Left renal cortex interstitium (tissue), 4 donors: ENCODE measurements at regions not wholly inside any gene's neighbourhood (a gene's known extent, or its start where the extent isn't known, plus 50 kb on each side); places are given as distances from the start of the nearest gene placed in this dataset.
A peak's percentile ranks its signal among the peaks of the same experiment; 100 is the strongest.

Experiments used
- DNase-seq, 4 donors: peaks; one replicate each; pipeline ENCODE4 v3.0.0-alpha.2; 2013; ENCODE audit warnings: low read depth in 4 of 4, low spot score in 2 of 4, missing footprints in 1 of 4

GRCh38 chr5:9932770-9933169, 302.6 kb upstream of the TAS2R1 start:
- no peak for DNase-seq

DNA sequence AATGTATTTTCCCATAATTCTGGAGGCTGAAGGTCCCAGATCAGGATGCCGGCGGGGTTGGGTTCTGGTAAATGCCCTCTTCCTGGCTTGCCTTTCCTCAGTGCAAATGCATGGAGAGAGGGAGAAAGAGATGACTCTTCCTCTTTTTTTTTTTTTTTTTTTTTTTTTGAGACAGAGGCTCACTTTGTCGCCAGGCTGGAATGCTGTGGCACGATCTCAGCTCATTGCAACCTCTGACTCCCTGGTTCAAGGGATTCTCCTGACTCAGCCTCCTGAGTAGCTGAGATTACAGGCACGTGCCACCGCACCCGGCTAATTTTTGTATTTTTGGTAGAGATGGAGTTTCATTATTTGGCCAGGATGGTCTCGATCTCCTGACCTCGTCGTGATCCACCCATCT, 300.0 kb upstream of the TAS2R1 start:
- no peak for DNase-seq

- no peak for DNase-seq
These were observed 298.2 kb upstream of the TAS2R1 start for GRCh38 chr5:9928326-9928725.

DNA sequence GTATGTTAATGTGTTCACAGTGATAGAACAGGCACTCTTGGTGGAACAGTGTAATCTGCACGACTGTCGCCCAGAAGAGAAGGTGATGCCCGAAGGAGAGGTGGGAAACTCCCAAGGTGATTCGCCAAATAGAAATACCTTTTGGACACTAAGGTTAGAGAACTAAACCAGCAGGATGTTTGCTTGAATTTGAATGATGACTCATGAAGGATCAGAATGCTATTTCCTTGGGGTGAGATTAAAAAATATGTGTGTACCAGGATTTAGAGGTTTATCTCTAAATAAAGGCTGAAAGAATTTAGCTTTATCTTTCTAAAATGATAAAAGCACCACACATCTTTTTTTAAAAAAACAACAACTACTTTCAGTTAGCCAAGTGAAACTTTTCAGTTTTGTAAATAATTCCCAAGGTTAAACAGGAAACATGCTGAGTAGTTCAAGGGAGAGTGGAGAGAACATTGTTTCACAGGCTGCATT, 297.4 kb upstream of the TAS2R1 start:
- no peak for DNase-seq

- DNase-seq = no peak
These were observed 297.0 kb upstream of the TAS2R1 start for GRCh38 chr5:9927106-9927505.

- DNase-seq = no peak
These were observed 294.5 kb upstream of the TAS2R1 start for GRCh38 chr5:9924614-9925013.

- DNase-seq = no peak
These were observed 292.6 kb upstream of the TAS2R1 start for GRCh38 chr5:9922719-9923118.

- no peak for DNase-seq
These were observed 290.5 kb upstream of the TAS2R1 start for GRCh38 chr5:9920697-9921096.

DNA sequence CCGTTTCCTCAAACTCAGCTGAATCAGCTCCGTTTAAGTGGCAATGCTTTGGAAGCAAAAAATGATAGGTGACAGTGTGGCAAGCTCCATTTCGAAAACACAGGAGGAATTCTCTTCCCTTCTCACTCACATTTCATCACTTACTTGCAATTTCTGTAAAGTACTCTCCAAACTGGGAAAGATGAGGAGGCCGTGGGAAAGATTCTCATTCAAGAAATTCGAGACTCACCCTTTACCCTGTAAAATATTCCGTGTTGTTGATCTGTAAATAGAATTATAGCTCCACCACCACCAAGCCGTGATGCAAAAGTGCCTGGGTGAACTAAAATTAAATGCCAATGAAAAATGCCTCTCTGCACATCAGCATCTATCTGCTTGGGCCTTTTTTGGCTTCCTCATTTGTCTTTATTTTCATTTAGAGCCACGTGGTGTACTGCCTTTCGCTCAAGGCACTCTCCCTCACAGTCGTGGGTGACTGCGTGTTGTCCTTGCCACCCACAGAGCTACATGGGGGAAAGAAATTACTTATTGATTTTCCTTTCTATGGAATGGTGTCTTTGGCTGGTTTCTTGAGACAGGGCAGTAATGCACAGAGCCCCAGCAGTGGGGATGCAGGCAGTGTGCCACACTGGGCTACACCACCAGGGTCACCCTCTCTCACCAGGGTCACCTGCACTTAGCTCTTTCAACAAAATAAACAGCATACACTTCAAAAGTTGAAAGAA, 289.3 kb upstream of the TAS2R1 start:
- no peak for DNase-seq

DNA sequence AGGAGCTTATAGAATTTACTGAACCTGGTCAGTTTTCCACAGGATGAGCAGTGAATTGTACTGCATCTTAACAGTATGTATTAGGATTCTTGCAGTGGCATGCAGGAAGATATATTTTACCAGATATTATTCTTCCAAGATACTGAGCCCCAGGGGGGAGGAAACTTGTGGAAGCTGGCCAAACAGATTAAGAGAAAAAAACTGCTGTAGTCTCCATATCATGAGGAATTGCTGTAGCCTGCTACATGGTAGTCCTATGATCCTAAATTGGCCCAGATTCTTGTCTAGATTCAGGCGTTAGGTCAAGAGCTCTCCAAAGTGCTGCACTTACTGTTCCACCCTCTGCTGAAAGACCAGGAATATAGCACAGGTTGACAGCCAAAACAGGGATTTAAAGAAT, 275.5 kb upstream of the TAS2R1 start:
- DNase-seq = no peak

GRCh38 chr5:9903801-9904200, 273.6 kb upstream of the TAS2R1 start:
- DNase-seq = no peak

DNA sequence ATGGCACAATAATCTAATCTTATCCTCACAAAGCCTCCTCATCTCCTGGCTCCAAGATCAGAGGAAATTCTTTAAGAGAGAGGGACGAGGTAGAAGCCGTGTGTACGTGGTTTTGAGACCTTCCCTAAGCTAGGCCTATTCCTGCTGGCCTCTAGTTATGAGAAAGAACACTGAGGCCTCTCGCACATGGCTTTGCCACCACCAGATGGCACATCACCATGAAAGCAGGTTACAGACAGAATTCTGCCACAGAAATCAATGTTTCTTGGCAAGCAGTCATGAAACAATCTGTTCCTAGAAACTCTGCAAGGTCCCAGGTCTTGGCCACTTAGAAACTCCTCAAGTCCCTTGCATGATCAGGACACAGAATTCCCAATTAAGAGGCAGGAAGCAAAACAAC, 268.2 kb upstream of the TAS2R1 start:
- DNase-seq = peak in 1 of 4 donors; percentile 15

GRCh38 chr5:9895302-9895645, 265.1 kb upstream of the TAS2R1 start:
- no peak for DNase-seq

GRCh38 chr5:9894571-9895301, 264.6 kb upstream of the TAS2R1 start:
- no peak for DNase-seq

- DNase-seq = no peak
These were observed 262.5 kb upstream of the TAS2R1 start for GRCh38 chr5:9892696-9893095.

DNA sequence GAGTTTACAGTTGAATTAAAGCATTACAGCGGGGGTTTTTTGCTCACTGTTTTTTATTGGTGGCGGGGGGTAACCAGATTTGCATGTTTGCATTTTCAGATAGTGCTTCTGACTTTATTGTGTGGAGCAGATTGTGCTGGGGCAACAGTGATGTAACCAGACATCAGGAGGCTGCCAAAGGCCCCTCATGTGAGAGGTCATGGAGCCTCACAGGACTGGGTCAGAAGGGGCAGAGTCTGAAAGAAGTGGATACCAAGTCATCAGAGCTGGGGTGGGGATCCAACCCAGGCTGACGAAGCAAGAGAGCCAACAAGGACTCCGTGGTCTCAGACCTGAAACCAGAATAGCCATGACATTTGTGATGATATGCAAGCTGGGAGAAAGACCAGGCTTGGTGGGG, 259.4 kb upstream of the TAS2R1 start:
- DNase-seq = no peak

DNA sequence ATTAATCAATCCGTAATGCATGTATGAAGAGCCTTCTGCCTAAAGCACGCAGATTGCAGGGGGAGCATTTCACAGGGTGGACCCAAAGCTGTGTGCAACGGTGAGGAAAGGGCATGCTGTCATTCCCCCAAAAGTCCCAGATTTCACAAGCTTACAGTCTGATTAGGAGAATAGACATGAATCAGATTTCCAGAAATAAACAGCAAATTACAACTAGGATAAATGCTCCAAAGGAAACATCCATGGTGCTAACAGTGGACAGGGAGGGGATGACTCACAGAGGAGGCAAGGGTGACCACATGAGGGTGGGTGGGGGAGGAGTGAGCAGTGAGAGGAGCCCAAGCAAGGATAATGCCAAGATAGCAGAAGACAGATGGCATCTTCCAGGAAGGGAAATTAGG, 258.4 kb upstream of the TAS2R1 start:
- DNase-seq = no peak

DNA sequence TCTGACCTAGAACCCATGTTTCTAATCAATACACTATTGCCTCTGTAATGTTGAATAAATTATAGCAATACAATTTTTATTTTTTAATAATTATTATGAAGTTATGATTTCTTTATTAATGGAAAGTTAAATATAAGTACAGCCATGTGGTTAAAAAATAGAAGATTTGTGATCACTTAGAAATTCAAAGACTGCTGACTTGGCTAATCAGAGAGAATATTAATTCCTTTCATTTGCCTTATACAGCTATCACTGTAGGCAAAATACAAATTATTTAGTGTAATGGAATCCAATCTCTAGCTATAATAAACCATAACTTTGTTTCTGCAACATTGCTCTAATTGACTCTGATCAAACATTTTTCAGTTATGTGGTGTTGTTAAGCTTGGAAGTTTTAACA, 255.0 kb upstream of the TAS2R1 start:
- DNase-seq = no peak

DNA sequence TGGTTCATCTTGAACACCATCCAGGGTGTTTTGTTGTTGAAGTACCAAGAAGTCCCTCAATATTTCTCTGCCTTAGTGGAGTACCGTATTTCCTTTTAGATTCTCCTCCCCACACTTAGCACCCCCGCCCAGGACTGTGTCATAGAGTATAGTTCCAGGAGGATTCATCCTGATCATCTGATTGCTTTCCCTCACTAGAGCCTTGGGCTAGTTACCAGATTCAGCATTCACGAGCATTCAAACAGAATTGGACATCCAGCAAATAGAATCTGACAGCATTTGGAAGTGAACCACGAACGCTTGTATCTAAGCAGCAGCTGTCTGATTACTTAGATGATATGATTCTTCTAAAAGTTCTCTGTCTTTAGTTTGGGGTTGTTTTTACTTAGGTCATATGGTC, 248.1 kb upstream of the TAS2R1 start:
- no peak for DNase-seq

GRCh38 chr5:9877488-9877887, 247.3 kb upstream of the TAS2R1 start:
- DNase-seq = no peak

GRCh38 chr5:9876451-9876850, 246.3 kb upstream of the TAS2R1 start:
- no peak for DNase-seq

GRCh38 chr5:9869616-9870288, 239.6 kb upstream of the TAS2R1 start:
- no peak for DNase-seq
